Fibroblast of skin of scalp (primary cell): ENCODE measurements at regions not wholly inside any gene's neighbourhood (a gene's known extent, or its start where the extent isn't known, plus 50 kb on each side); places are given as distances from the start of the nearest gene placed in this dataset.

Source experiments
- DNase-seq: peaks from one replicate; pipeline ENCODE4 v3.0.0-alpha.2; 2013

GRCh38 chr2:236747426-236747825 is 177.8 kb downstream of the ACKR3 start:
- DNase-seq, result no peak

GRCh38 chr2:236747925-236748324 is 178.3 kb downstream of the ACKR3 start:
- no peak for DNase-seq

GRCh38 chr2:236748385-236748784 is 178.8 kb downstream of the ACKR3 start:
- peak; percentile 12 for DNase-seq

- peak; percentile 17 for DNase-seq
Measured at GRCh38 chr2:236748801-236749200, 179.2 kb downstream of the ACKR3 start.

- peak; percentile 83 for DNase-seq
Measured at GRCh38 chr2:236749346-236749745, 179.7 kb downstream of the ACKR3 start.

GRCh38 chr2:236752096-236752495 is 182.5 kb downstream of the ACKR3 start:
- peak; percentile 20 for DNase-seq

GRCh38 chr2:236753606-236754270 is 184.1 kb downstream of the ACKR3 start:
- DNase-seq, result no peak

- no peak for DNase-seq
Measured at GRCh38 chr2:236754271-236754944, 184.8 kb downstream of the ACKR3 start.

GRCh38 chr2:236755278-236755840 is 185.7 kb downstream of the ACKR3 start:
- no peak for DNase-seq

GRCh38 chr2:236758406-236758805 is 188.8 kb downstream of the ACKR3 start:
- DNase-seq, result no peak

GRCh38 chr2:236760246-236760645 is 190.6 kb downstream of the ACKR3 start:
- no peak for DNase-seq

GRCh38 chr2:236761358-236761757 is 191.7 kb downstream of the ACKR3 start:
- no peak for DNase-seq

- no peak for DNase-seq
Measured at GRCh38 chr2:236762628-236763027, 193.0 kb downstream of the ACKR3 start.

GRCh38 chr2:236763857-236764256 is 194.2 kb downstream of the ACKR3 start:
- no peak for DNase-seq

GRCh38 chr2:236764716-236765115 is 195.1 kb downstream of the ACKR3 start:
- no peak for DNase-seq

GRCh38 chr2:236765478-236765877 is 195.9 kb downstream of the ACKR3 start:
- DNase-seq, result no peak

GRCh38 chr2:236766850-236767249 is 197.2 kb downstream of the ACKR3 start:
- DNase-seq, result no peak

- DNase-seq, result no peak
Measured at GRCh38 chr2:236767941-236768340, 198.3 kb downstream of the ACKR3 start.

GRCh38 chr2:236768393-236769140 is 198.9 kb downstream of the ACKR3 start:
- DNase-seq, result peak; percentile 99

- peak; percentile 100 for DNase-seq
Measured at GRCh38 chr2:236769981-236770671, 200.5 kb downstream of the ACKR3 start.

GRCh38 chr2:236772220-236772837 is 202.7 kb downstream of the ACKR3 start:
- no peak for DNase-seq

GRCh38 chr2:236773206-236773605 is 203.6 kb downstream of the ACKR3 start:
- no peak for DNase-seq
